ENCODE measurements at regions not wholly inside any gene's neighbourhood (a gene's known extent, or its start where the extent isn't known, plus 50 kb on each side); places are given as distances from the start of the nearest gene placed in this dataset.

- DNase-seq, result no peak
Measured at GRCh38 chr3:159773706-159774105, 214.9 kb upstream of the IL12A start.

- no peak for DNase-seq
Measured at GRCh38 chr3:159775372-159775961, 213.2 kb upstream of the IL12A start.

- no peak for DNase-seq
Measured at GRCh38 chr3:159776779-159777178, 211.9 kb upstream of the IL12A start.

GRCh38 chr3:159779883-159780282, 208.8 kb upstream of the IL12A start:
- no peak for DNase-seq

GRCh38 chr3:159781867-159782266, 206.8 kb upstream of the IL12A start:
- DNase-seq, result no peak

GRCh38 chr3:159782724-159783421, 205.8 kb upstream of the IL12A start:
- DNase-seq, result no peak

GRCh38 chr3:159783780-159784742, 204.6 kb upstream of the IL12A start:
- DNase-seq, result no peak

GRCh38 chr3:159785273-159785708, 203.3 kb upstream of the IL12A start:
- no peak for DNase-seq

- DNase-seq, result no peak
Measured at GRCh38 chr3:159786489-159787177, 202.0 kb upstream of the IL12A start.

GRCh38 chr3:159787178-159787574, 201.5 kb upstream of the IL12A start:
- no peak for DNase-seq

GRCh38 chr3:159787794-159788205, 200.8 kb upstream of the IL12A start:
- no peak for DNase-seq

- DNase-seq, result no peak
Measured at GRCh38 chr3:159788291-159788690, 200.3 kb upstream of the IL12A start.

- DNase-seq, result no peak
Measured at GRCh38 chr3:159789017-159789416, 199.6 kb upstream of the IL12A start.

- DNase-seq, result no peak
Measured at GRCh38 chr3:159789742-159790635, 198.6 kb upstream of the IL12A start.

- no peak for DNase-seq
Measured at GRCh38 chr3:159791336-159791735, 197.3 kb upstream of the IL12A start.

GRCh38 chr3:159792070-159792469, 196.6 kb upstream of the IL12A start:
- no peak for DNase-seq

GRCh38 chr3:159795042-159795441, 193.6 kb upstream of the IL12A start:
- DNase-seq, result no peak

GRCh38 chr3:159795681-159796175, 192.9 kb upstream of the IL12A start:
- no peak for DNase-seq

- no peak for DNase-seq
Measured at GRCh38 chr3:159796226-159796625, 192.4 kb upstream of the IL12A start.

GRCh38 chr3:159796744-159797143, 191.9 kb upstream of the IL12A start:
- DNase-seq, result no peak

GRCh38 chr3:159797771-159798170, 190.9 kb upstream of the IL12A start:
- DNase-seq, result no peak

GRCh38 chr3:159798951-159799350, 189.7 kb upstream of the IL12A start:
- no peak for DNase-seq
